HCT116 (cell line): ENCODE measurements at regions not wholly inside any gene's neighbourhood (a gene's known extent, or its start where the extent isn't known, plus 50 kb on each side); places are given as distances from the start of the nearest gene placed in this dataset.

Experiments
- ATAC-seq: fragments of 200-7000 bp; cut with Tn5 transposase; 2 replicates; pipeline ENCODE4 v1.9.1; 2020; ENCODE audit warnings: mild to moderate bottlenecking, moderate library complexity
- BruUV-seq: library from RNA; stranded (reverse); fragments of 400-500 nt; replicated peaks from 2 replicates; lab custom pipeline; 2021; lab: Mats Ljungman, UMichigan
- CTCF ChIA-PET: fragments of 300-600 bp; sonication (Branson Sonifier 250); formaldehyde crosslinking; loops from one replicate; lab custom pipeline; 2021; ENCODE audit warnings: antibody characterized with exemption; lab: Charles Lee
- POLR2A ChIA-PET: fragments of 300-600, 350-600 bp; sonication (Branson Sonifier 250); formaldehyde crosslinking; loops from one replicate; lab custom pipeline; 2021; ENCODE audit warnings: antibody characterized with exemption; lab: Charles Lee
- RAD21 ChIA-PET, 2 experiments: fragments of 300-600 bp; sonication (Branson Sonifier 250); formaldehyde crosslinking; loops; one replicate each; lab custom pipeline; 2023; ENCODE audit warnings: low total read pairs in 2 of 2; ENCODE audit not compliant: uncharacterized antibody in 2 of 2, unreplicated experiment in 2 of 2, low non-redundant PET in 1 of 2; lab: Charles Lee
- DNase-seq: peaks from one replicate; pipeline ENCODE4 v3.0.0-alpha.2; 2010; ENCODE audit warnings: low read depth, low spot score
- H2AFZ ChIP-seq: fragments of 200-600 bp; shearing (Covaris generic), sonication (generic); 2 replicates; pipeline ENCODE4 v1.6.1; 2017; ENCODE audit warnings: low read depth, mixed run types, mixed read lengths, antibody characterized with exemption, low read length; ENCODE audit not compliant: poor library complexity, severe bottlenecking
- H3K27ac ChIP-seq: 2 replicates; pipeline ENCODE4 v1.5.1; 2012; ENCODE audit warnings: low read depth, low read length
- H3K27me3 ChIP-seq: fragments of 200-600 bp; sonication (generic); 2 replicates; pipeline ENCODE4 v1.6.1; 2016; ENCODE audit warnings: mixed run types, low read length, mixed read lengths; ENCODE audit not compliant: insufficient read depth
- H3K36me3 ChIP-seq, 2 experiments: fragments of 200-500 bp in 1 of 2; fragments of 200-600 bp in 1 of 2; sonication (Bioruptor generic) in 1 of 2; sonication (generic) in 1 of 2; 2 replicates each; pipeline versions ENCODE4 v1.5.1 to v1.6.1; 2014 to 2016; ENCODE audit warnings: low read length in 2 of 2, inconsistent platforms in 1 of 2, mixed read lengths in 1 of 2, mixed run types in 1 of 2; ENCODE audit not compliant: insufficient read depth in 2 of 2, control insufficient read depth in 1 of 2
- H3K4me1 ChIP-seq, 2 experiments: fragments of 200-600 bp in 1 of 2; sonication (generic) in 1 of 2; 2 replicates each; pipeline versions ENCODE4 v1.5.1 to v1.6.1; 2012 to 2017; ENCODE audit warnings: low read length in 2 of 2, inconsistent platforms in 1 of 2, mild to moderate bottlenecking in 1 of 2, mixed read lengths in 1 of 2, mixed run types in 1 of 2, moderate library complexity in 1 of 2; ENCODE audit not compliant: insufficient read depth in 2 of 2, control insufficient read depth in 1 of 2
- H3K4me2 ChIP-seq: fragments of 200-600 bp; sonication (generic); 2 replicates; pipeline ENCODE4 v1.6.1; 2017; ENCODE audit warnings: mixed run types, low read length, mixed read lengths
- H3K4me3 ChIP-seq, 2 experiments: fragments of 200-600 bp in 1 of 2; sonication (generic) in 1 of 2; replicated peaks in 1 of 2; 2 replicates each; pipeline ENCODE4 v1.5.1; 2011 to 2016; ENCODE audit warnings: low read length in 2 of 2, control low read depth in 1 of 2, low read depth in 1 of 2, mild to moderate bottlenecking in 1 of 2, mixed read lengths in 1 of 2, mixed run types in 1 of 2
- H3K79me2 ChIP-seq: fragments of 200-600 bp; sonication (generic); 2 replicates; pipeline ENCODE4 v1.6.1; 2017; ENCODE audit warnings: mild to moderate bottlenecking, mixed run types, low read length, moderate library complexity, mixed read lengths; ENCODE audit not compliant: insufficient read depth
- H3K9ac ChIP-seq: fragments of 200-600 bp; sonication (generic); 2 replicates; pipeline ENCODE4 v1.6.1; 2016; ENCODE audit warnings: low read length, mixed read lengths
- H3K9me2 ChIP-seq: fragments of 200-600 bp; sonication (generic), shearing (Covaris generic); 2 replicates; pipeline ENCODE4 v1.6.1; 2017; ENCODE audit warnings: mixed run types, mild to moderate bottlenecking, moderate library complexity; ENCODE audit not compliant: insufficient read depth
- H3K9me3 ChIP-seq, 2 experiments: fragments of 200-500 bp in 1 of 2; fragments of 200-600 bp in 1 of 2; sonication (Bioruptor generic) in 1 of 2; sonication (generic) in 1 of 2; 2 replicates each; pipeline ENCODE4 v1.6.1; 2014 to 2017; ENCODE audit warnings: low read length in 2 of 2, mixed read lengths in 2 of 2, inconsistent platforms in 1 of 2, low read depth in 1 of 2, mild to moderate bottlenecking in 1 of 2, mixed run types in 1 of 2, moderate library complexity in 1 of 2; ENCODE audit not compliant: control insufficient read depth in 1 of 2, insufficient read depth in 1 of 2
- H4K20me1 ChIP-seq: fragments of 200-600 bp; sonication (generic), shearing (Covaris generic); 2 replicates; pipeline ENCODE4 v1.6.1; 2017; ENCODE audit warnings: mixed run types, mild to moderate bottlenecking, moderate library complexity; ENCODE audit not compliant: insufficient read depth
- CBX3 ChIP-seq: IDR thresholded peaks from 2 replicates; pipeline ENCODE4 v1.6.1; 2012; ENCODE audit warnings: low read depth
- CEBPB ChIP-seq: IDR thresholded peaks from 2 replicates; pipeline ENCODE4 v1.6.1; 2012; ENCODE audit warnings: low read depth
- EGR1 ChIP-seq: IDR thresholded peaks from 2 replicates; pipeline ENCODE4 v1.6.1; 2012; ENCODE audit warnings: low read depth
- ELF1 ChIP-seq: IDR thresholded peaks from 2 replicates; pipeline ENCODE4 v1.6.1; 2012; ENCODE audit warnings: low read depth, borderline replicate concordance
- EZH2 ChIP-seq: fragments of 200-600 bp; sonication (generic); IDR thresholded peaks from 2 replicates; pipeline ENCODE4 v1.6.1; 2017; ENCODE audit warnings: antibody characterized with exemption, mixed run types
- JUND ChIP-seq: IDR thresholded peaks from 2 replicates; pipeline ENCODE4 v1.6.1; 2012
- POLR2A ChIP-seq: IDR thresholded peaks from 2 replicates; pipeline ENCODE4 v1.7.0; 2011; ENCODE audit warnings: borderline replicate concordance; ENCODE audit not compliant: insufficient read depth, insufficient read length; ENCODE audit errors: extremely low read depth
- SIN3A ChIP-seq: IDR thresholded peaks from 2 replicates; pipeline ENCODE4 v1.6.1; 2012; ENCODE audit warnings: low read depth
- YY1 ChIP-seq: IDR thresholded peaks from 2 replicates; pipeline ENCODE4 v1.6.1; 2011; ENCODE audit warnings: low read length, low read depth, moderate library complexity, mild to moderate bottlenecking; ENCODE audit not compliant: insufficient replicate concordance; ENCODE audit errors: extremely low read depth
- ZFX ChIP-seq: fragments of 450-650 bp; IDR thresholded peaks from 2 replicates; pipeline ENCODE4 v1.6.1; 2017
- ZNF274 ChIP-seq: fragments of 200-500 bp; sonication (Bioruptor generic); IDR thresholded peaks from 2 replicates; pipeline ENCODE4 v1.6.1; 2014; ENCODE audit warnings: mild to moderate bottlenecking, low read depth, low read length, inconsistent platforms
- intact Hi-C: fragments of 100-400 bp; cut with micrococcal nuclease; formaldehyde crosslinking; loops from 2 replicates; pipeline ENCODE4 v1.10.0; 2022
- TF ChIP-seq, protein P1 (sequence below): IDR thresholded peaks from 2 replicates; pipeline ENCODE4 v1.6.1; 2011; ENCODE audit warnings: mild to moderate bottlenecking, low read length, moderate library complexity; ENCODE audit not compliant: insufficient replicate concordance; ENCODE audit errors: extremely low read depth
- TF ChIP-seq, protein P2 (sequence below): IDR thresholded peaks from 2 replicates; pipeline ENCODE4 v1.6.1; 2012
- TF ChIP-seq, protein P3 (sequence below): IDR thresholded peaks from 2 replicates; pipeline ENCODE4 v1.6.1; 2012; ENCODE audit warnings: low read depth

DNA sequence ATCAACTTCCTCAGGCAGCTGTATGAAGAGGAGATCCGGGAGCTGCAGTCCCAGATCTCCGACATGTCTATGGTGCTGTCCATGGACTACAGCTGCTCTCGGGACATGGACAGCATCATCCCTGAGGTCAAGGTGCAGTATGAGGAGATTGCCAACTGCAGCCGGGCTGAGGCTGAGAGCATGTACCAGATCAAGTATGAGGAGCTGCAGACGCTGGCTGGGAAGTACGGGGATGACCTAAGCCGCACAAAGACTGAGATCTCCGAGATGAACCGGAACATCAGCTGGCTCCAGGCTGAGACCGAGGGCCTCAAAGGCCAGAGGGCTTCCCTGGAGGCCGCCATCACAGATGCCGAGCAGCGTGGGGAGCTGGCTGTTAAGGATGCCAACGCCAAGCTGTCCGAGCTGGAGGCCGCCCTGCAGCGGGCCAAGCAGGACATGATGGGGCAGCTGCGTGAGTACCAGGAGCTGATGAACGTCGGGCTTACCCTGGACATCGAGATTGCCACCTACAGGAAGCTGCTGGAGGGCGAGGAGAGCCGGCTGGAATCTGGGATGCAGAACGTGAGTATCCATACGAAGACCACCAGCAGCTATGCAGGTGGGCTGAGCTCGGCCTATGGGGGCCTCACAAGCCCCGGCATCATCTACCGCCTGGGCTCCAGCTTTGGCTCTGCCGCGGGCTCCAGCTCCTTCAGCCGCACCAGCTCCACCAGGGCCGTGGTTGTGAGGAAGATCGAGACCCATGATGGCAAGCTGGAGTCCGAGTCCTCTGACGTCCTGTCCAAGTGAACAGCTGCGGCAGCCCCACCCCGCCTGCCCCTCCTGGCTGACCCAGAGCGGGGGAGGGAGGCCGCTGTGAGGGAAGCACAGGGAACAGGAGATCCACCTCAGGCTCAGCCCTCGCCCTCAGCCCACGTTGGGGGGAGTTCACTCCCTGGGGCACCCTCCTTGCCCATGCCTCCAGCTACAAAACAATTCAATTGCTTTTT lies 84.0 kb downstream of the SEC61B start:
- Histone ChIP-seq H3K9me2 (no peaks in the 10 kb centered on the region), H3K27ac (no peak overlapping the region), H3K36me3 (no peaks in the 10 kb centered on the region), H3K9ac (no peak overlapping the region), H3K79me2 (no peaks in the 10 kb centered on the region), H3K4me3 (no peak overlapping the region), H3K4me2 (no peak overlapping the region), H3K4me1 (peaks cover 0 to 2% of the 10 kb centered on the region in 2 experiments; a peak in 1 of 4 replicates), H4K20me1 (no peaks in the 10 kb centered on the region), H3K27me3 (no peaks in the 10 kb centered on the region), H2AFZ (no peak overlapping the region), H3K9me3 (no peaks in the 10 kb centered on the region)
- RAD21 ChIA-PET, result no interaction called here
- POLR2A ChIA-PET, result no interaction called here
- ATAC-seq (no peak), DNase-seq (no peak)
- CTCF ChIA-PET, result no interaction called here
- no TSS peak for BruUV-seq
- TF ChIP-seq, protein P1, sequence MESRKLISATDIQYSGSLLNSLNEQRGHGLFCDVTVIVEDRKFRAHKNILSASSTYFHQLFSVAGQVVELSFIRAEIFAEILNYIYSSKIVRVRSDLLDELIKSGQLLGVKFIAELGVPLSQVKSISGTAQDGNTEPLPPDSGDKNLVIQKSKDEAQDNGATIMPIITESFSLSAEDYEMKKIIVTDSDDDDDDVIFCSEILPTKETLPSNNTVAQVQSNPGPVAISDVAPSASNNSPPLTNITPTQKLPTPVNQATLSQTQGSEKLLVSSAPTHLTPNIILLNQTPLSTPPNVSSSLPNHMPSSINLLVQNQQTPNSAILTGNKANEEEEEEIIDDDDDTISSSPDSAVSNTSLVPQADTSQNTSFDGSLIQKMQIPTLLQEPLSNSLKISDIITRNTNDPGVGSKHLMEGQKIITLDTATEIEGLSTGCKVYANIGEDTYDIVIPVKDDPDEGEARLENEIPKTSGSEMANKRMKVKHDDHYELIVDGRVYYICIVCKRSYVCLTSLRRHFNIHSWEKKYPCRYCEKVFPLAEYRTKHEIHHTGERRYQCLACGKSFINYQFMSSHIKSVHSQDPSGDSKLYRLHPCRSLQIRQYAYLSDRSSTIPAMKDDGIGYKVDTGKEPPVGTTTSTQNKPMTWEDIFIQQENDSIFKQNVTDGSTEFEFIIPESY, result no peak
- TF ChIP-seq SIN3A (no peak), EZH2 (no peak), CBX3 (no peak), ZNF274 (no peak), EGR1 (no peak), POLR2A (no peak), CEBPB (no peak), ELF1 (no peak), JUND (no peak), ZFX (no peak), YY1 (no peak)
- TF ChIP-seq, protein P2, sequence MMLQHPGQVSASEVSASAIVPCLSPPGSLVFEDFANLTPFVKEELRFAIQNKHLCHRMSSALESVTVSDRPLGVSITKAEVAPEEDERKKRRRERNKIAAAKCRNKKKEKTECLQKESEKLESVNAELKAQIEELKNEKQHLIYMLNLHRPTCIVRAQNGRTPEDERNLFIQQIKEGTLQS, result no peak
- TF ChIP-seq, protein P3, sequence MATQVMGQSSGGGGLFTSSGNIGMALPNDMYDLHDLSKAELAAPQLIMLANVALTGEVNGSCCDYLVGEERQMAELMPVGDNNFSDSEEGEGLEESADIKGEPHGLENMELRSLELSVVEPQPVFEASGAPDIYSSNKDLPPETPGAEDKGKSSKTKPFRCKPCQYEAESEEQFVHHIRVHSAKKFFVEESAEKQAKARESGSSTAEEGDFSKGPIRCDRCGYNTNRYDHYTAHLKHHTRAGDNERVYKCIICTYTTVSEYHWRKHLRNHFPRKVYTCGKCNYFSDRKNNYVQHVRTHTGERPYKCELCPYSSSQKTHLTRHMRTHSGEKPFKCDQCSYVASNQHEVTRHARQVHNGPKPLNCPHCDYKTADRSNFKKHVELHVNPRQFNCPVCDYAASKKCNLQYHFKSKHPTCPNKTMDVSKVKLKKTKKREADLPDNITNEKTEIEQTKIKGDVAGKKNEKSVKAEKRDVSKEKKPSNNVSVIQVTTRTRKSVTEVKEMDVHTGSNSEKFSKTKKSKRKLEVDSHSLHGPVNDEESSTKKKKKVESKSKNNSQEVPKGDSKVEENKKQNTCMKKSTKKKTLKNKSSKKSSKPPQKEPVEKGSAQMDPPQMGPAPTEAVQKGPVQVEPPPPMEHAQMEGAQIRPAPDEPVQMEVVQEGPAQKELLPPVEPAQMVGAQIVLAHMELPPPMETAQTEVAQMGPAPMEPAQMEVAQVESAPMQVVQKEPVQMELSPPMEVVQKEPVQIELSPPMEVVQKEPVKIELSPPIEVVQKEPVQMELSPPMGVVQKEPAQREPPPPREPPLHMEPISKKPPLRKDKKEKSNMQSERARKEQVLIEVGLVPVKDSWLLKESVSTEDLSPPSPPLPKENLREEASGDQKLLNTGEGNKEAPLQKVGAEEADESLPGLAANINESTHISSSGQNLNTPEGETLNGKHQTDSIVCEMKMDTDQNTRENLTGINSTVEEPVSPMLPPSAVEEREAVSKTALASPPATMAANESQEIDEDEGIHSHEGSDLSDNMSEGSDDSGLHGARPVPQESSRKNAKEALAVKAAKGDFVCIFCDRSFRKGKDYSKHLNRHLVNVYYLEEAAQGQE, result no peak
- intact Hi-C loops, result no loop called here
